IMR-90 (cell line): ENCODE measurements at regions not wholly inside any gene's neighbourhood (a gene's known extent, or its start where the extent isn't known, plus 50 kb on each side); places are given as distances from the start of the nearest gene placed in this dataset.

Source experiments
- ATAC-seq: fragments of 200-7000 bp; cut with Tn5 transposase; 2 replicates; pipeline ENCODE4 v1.9.1; 2020; ENCODE audit warnings: low read depth, mild to moderate bottlenecking, moderate library complexity
- BruUV-seq: library from RNA; stranded (reverse); fragments of 400-500 nt; replicated peaks from 2 replicates; lab custom pipeline; 2021; lab: Mats Ljungman, UMichigan
- CTCF ChIA-PET: fragments of 300-600 bp; formaldehyde crosslinking; extraction: SDS; loops from one replicate; lab custom pipeline; 2021; ENCODE audit warnings: antibody characterized with exemption; lab: Yijun Ruan, JAX
- POLR2A ChIA-PET: fragments of 300-600 bp; sonication (Branson Sonifier 250); formaldehyde crosslinking; loops from one replicate; lab custom pipeline; 2022; ENCODE audit warnings: antibody characterized with exemption; ENCODE audit not compliant: unreplicated experiment; lab: Charles Lee
- DNase-seq: peaks from one replicate; pipeline ENCODE4 v3.0.0; 2013
- H2AFZ ChIP-seq: replicated peaks from 2 replicates; pipeline ENCODE3; 2013; ENCODE audit warnings: low read length, mild to moderate bottlenecking; ENCODE audit not compliant: poor library complexity
- H2AK5ac ChIP-seq: 2 replicates; pipeline ENCODE4 v1.6.1; 2013; ENCODE audit warnings: low read depth, low read length, inconsistent platforms
- H2AK9ac ChIP-seq: replicated peaks from 2 replicates; pipeline ENCODE3; 2013; ENCODE audit warnings: mild to moderate bottlenecking, low read depth, low read length, moderate library complexity; ENCODE audit not compliant: poor library complexity
- H2BK120ac ChIP-seq: 2 replicates; pipeline ENCODE4 v1.6.1; 2013; ENCODE audit warnings: low read depth, low read length, inconsistent platforms
- H2BK15ac ChIP-seq: 3 replicates; pipeline ENCODE4 v1.6.1; 2013; ENCODE audit warnings: low read depth, low read length, inconsistent platforms
- H2BK20ac ChIP-seq: 2 replicates; pipeline ENCODE4 v1.6.1; 2013; ENCODE audit warnings: low read depth, mild to moderate bottlenecking, inconsistent platforms, low read length, moderate library complexity
- H2BK5ac ChIP-seq: 2 replicates; pipeline ENCODE4 v1.6.1; 2013; ENCODE audit warnings: mild to moderate bottlenecking, low read depth, low read length, inconsistent platforms; ENCODE audit not compliant: poor library complexity, severe bottlenecking
- H3K14ac ChIP-seq: replicated peaks from 2 replicates; pipeline ENCODE4 v1.6.1; 2013; ENCODE audit warnings: low read depth, low read length, inconsistent platforms
- H3K18ac ChIP-seq: 2 replicates; pipeline ENCODE4 v1.6.1; 2013; ENCODE audit warnings: low read depth, low read length, control low read depth
- H3K23ac ChIP-seq: 2 replicates; pipeline ENCODE4 v1.6.1; 2013; ENCODE audit warnings: low read depth, low read length, inconsistent platforms
- H3K27ac ChIP-seq: 2 replicates; pipeline ENCODE4 v1.5.1; 2013; ENCODE audit warnings: mild to moderate bottlenecking, control low read depth, low read length; ENCODE audit not compliant: insufficient read depth
- H3K27me3 ChIP-seq: 2 replicates; pipeline ENCODE4 v1.6.1; 2013; ENCODE audit warnings: low read length; ENCODE audit not compliant: control insufficient read depth, insufficient read depth
- H3K36me3 ChIP-seq: 2 replicates; pipeline ENCODE4 v1.6.1; 2013; ENCODE audit warnings: low read length, mixed read lengths; ENCODE audit not compliant: control insufficient read depth, insufficient read depth
- H3K4ac ChIP-seq: 2 replicates; pipeline ENCODE4 v1.6.1; 2013; ENCODE audit warnings: low read depth, low read length, inconsistent platforms
- H3K4me1 ChIP-seq: 2 replicates; pipeline ENCODE4 v1.6.1; 2013; ENCODE audit warnings: low read length, mixed read lengths; ENCODE audit not compliant: control insufficient read depth, insufficient read depth
- H3K4me2 ChIP-seq: 2 replicates; pipeline ENCODE4 v1.6.1; 2013; ENCODE audit warnings: low read depth, mild to moderate bottlenecking, control low read depth, low read length, moderate library complexity
- H3K4me3 ChIP-seq: 2 replicates; pipeline ENCODE4 v1.5.1; 2013; ENCODE audit warnings: low read depth, mild to moderate bottlenecking, control low read depth, low read length, moderate library complexity; ENCODE audit not compliant: insufficient read depth
- H3K56ac ChIP-seq: 2 replicates; pipeline ENCODE4 v1.6.1; 2013; ENCODE audit warnings: low read length, inconsistent platforms; ENCODE audit not compliant: insufficient read depth; ENCODE audit errors: extremely low read depth
- H3K79me1 ChIP-seq, 2 experiments: 2 replicates each; pipeline ENCODE4 v1.6.1; 2013; ENCODE audit warnings: low read length in 2 of 2, inconsistent platforms in 1 of 2, low read depth in 1 of 2
- H3K9ac ChIP-seq: 2 replicates; pipeline ENCODE4 v1.6.1; 2013; ENCODE audit warnings: low read depth, low read length, control low read depth
- H3K9me1 ChIP-seq: 2 replicates; pipeline ENCODE4 v1.6.1; 2013; ENCODE audit warnings: low read length, inconsistent platforms; ENCODE audit not compliant: insufficient read depth
- H3K9me3 ChIP-seq: 2 replicates; pipeline ENCODE4 v1.6.1; 2013; ENCODE audit warnings: low read length; ENCODE audit not compliant: control insufficient read depth, insufficient read depth
- H4K20me1 ChIP-seq: 2 replicates; pipeline ENCODE4 v1.6.1; 2013; ENCODE audit warnings: low read length, inconsistent platforms; ENCODE audit not compliant: insufficient read depth
- H4K5ac ChIP-seq: 2 replicates; pipeline ENCODE4 v1.6.1; 2013; ENCODE audit warnings: mild to moderate bottlenecking, low read depth, low read length, control low read depth
- H4K8ac ChIP-seq, 2 experiments: 2 replicates each; pipeline ENCODE4 v1.6.1; 2013; ENCODE audit warnings: low read depth in 2 of 2, low read length in 2 of 2, control low read depth in 1 of 2, inconsistent platforms in 1 of 2
- H4K91ac ChIP-seq: 2 replicates; pipeline ENCODE4 v1.6.1; 2013; ENCODE audit warnings: low read depth, low read length, inconsistent platforms; ENCODE audit not compliant: insufficient read depth
- BHLHE40 ChIP-seq: fragments of 150-350 bp; IDR thresholded peaks from 2 replicates; pipeline ENCODE4 v1.6.1; 2016; ENCODE audit warnings: mild to moderate bottlenecking, low read depth, low read length
- CEBPB ChIP-seq: IDR thresholded peaks from 2 replicates; pipeline ENCODE4 v1.6.1; 2012; ENCODE audit warnings: low read depth, low read length, improper control_type of control experiment
- FOS ChIP-seq: fragments of 150-350 bp; IDR thresholded peaks from 2 replicates; pipeline ENCODE4 v1.6.1; 2016; ENCODE audit warnings: low read depth, low read length
- MAFK ChIP-seq: IDR thresholded peaks from 2 replicates; pipeline ENCODE4 v1.6.1; 2012; ENCODE audit warnings: low read depth, low read length, improper control_type of control experiment
- MAZ ChIP-seq: IDR thresholded peaks from 2 replicates; pipeline ENCODE4 v1.6.1; 2012; ENCODE audit warnings: low read depth, mild to moderate bottlenecking, low read length, improper control_type of control experiment, moderate library complexity, borderline replicate concordance
- NFE2L2 ChIP-seq: fragments of 150-350 bp; IDR thresholded peaks from 2 replicates; pipeline ENCODE4 v1.6.1; 2016; ENCODE audit warnings: low read depth, mild to moderate bottlenecking, low read length
- POLR2A ChIP-seq: IDR thresholded peaks from 2 replicates; pipeline ENCODE4 v1.6.1; 2012; ENCODE audit warnings: mild to moderate bottlenecking, low read depth, low read length
- RAD21 ChIP-seq: IDR thresholded peaks from 2 replicates; pipeline ENCODE4 v1.6.1; 2012; ENCODE audit warnings: low read length, improper control_type of control experiment
- RCOR1 ChIP-seq: IDR thresholded peaks from 2 replicates; pipeline ENCODE4 v1.6.1; 2012; ENCODE audit warnings: mild to moderate bottlenecking, low read length, improper control_type of control experiment; ENCODE audit not compliant: insufficient replicate concordance
- RFX5 ChIP-seq: IDR thresholded peaks from 2 replicates; pipeline ENCODE4 v1.8.0; 2012; ENCODE audit warnings: low read depth, mild to moderate bottlenecking, low read length, moderate library complexity
- SMC3 ChIP-seq: fragments of 150-350 bp; IDR thresholded peaks from 2 replicates; pipeline ENCODE4 v1.6.1; 2016; ENCODE audit warnings: low read depth, mild to moderate bottlenecking, antibody characterized with exemption, low read length, moderate library complexity
- dilution Hi-C: fragments of 300-500 bp; cut with HindIII; formaldehyde crosslinking; loops from one replicate; pipeline ENCODE4 v1.14.3; 2018; ENCODE audit warnings: low sequenced_read_pairs; ENCODE audit not compliant: unreplicated experiment
- in situ Hi-C: fragments of 300-500 bp; cut with MboI; formaldehyde crosslinking; loops from 3 replicates; pipeline ENCODE4 v1.14.3; 2019; ENCODE audit warnings: low sequenced_read_pairs, inconsistent platforms, mixed read lengths
- intact Hi-C: fragments of 100-400 bp; cut with micrococcal nuclease; formaldehyde crosslinking; loops from 2 replicates; pipeline ENCODE4 v1.10.0; 2022
- TF ChIP-seq, protein P1 (sequence below): conservative IDR thresholded peaks from 2 replicates; pipeline ENCODE4 v1.5.1; 2012; ENCODE audit warnings: mild to moderate bottlenecking, low read depth, low read length, improper control_type of control experiment
- TF ChIP-seq, protein P2 (sequence below): fragments of 150-350 bp; IDR thresholded peaks from 2 replicates; pipeline ENCODE4 v1.6.1; 2017; ENCODE audit warnings: mild to moderate bottlenecking, antibody characterized with exemption, low read length, low read depth
- TF ChIP-seq, protein P3 (sequence below): fragments of 150-350 bp; IDR thresholded peaks from 2 replicates; pipeline ENCODE4 v1.6.1; 2016; ENCODE audit warnings: low read depth, mild to moderate bottlenecking, low read length, moderate library complexity, borderline replicate concordance

DNA sequence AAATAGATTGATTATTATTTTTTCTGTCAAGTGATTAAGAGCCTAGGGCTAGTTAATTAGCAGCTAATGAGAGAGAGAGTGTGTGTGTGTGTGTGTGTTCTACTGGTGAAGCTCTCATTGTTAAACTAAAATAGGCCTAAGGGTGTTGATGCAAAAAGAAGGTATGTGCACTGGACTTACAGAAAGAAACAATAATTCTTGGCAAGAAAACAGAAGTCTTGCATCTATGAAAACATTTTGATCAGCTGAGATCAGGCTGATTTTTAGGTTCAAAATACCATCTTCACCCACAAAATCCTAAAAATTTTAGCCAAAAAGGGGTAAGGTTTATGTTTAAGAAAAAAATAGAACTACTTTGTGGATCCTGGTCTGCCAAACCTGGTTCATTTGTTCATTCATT, 106.5 kb downstream of the POSTN start:
- H3K36me3 ChIP-seq = no peaks in the 10 kb centered on the region
- H2BK15ac ChIP-seq = peak overlapping the region; percentile 17; the same call in 1 of the 3 replicates
- H4K8ac ChIP-seq = 0 out of 4 replicates have a peak overlapping the region, but pooled peaks of 1 of the 2 experiments have one; percentile 19
- DNase-seq (peak; percentile 26), ATAC-seq (no peak)
- H3K27ac ChIP-seq = no peak overlapping the region
- no peak overlapping the region for H3K18ac ChIP-seq
- ChIA-PET POLR2A (no interaction called here), CTCF (no interaction called here)
- H3K4me1 ChIP-seq = peaks cover 2% of the 10 kb centered on the region; the same call in 1 of the 2 replicates
- no peak overlapping the region for H3K9ac ChIP-seq
- H3K9me1 ChIP-seq = peaks cover 5% of the 10 kb centered on the region
- H2BK120ac ChIP-seq = no peak overlapping the region; the same call in 1 of the 2 replicates
- no peak overlapping the region for H4K5ac ChIP-seq
- H3K4me2 ChIP-seq = no peak overlapping the region
- H4K91ac ChIP-seq = no peak overlapping the region
- no peak overlapping the region for H3K4me3 ChIP-seq
- BruUV-seq = no TSS peak
- no peaks in the 10 kb centered on the region for H3K9me3 ChIP-seq
- peak overlapping the region; percentile 1; the same call in 1 of the 2 replicates for H3K4ac ChIP-seq
- TF ChIP-seq MAZ (no peak), RAD21 (no peak), MAFK (no peak), POLR2A (no peak), BHLHE40 (no peak), NFE2L2 (no peak), FOS (no peak), CEBPB (no peak), RCOR1 (no peak), RFX5 (no peak), SMC3 (no peak)
- TF ChIP-seq, protein P1, sequence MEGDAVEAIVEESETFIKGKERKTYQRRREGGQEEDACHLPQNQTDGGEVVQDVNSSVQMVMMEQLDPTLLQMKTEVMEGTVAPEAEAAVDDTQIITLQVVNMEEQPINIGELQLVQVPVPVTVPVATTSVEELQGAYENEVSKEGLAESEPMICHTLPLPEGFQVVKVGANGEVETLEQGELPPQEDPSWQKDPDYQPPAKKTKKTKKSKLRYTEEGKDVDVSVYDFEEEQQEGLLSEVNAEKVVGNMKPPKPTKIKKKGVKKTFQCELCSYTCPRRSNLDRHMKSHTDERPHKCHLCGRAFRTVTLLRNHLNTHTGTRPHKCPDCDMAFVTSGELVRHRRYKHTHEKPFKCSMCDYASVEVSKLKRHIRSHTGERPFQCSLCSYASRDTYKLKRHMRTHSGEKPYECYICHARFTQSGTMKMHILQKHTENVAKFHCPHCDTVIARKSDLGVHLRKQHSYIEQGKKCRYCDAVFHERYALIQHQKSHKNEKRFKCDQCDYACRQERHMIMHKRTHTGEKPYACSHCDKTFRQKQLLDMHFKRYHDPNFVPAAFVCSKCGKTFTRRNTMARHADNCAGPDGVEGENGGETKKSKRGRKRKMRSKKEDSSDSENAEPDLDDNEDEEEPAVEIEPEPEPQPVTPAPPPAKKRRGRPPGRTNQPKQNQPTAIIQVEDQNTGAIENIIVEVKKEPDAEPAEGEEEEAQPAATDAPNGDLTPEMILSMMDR = no peak
- TF ChIP-seq, protein P2, sequence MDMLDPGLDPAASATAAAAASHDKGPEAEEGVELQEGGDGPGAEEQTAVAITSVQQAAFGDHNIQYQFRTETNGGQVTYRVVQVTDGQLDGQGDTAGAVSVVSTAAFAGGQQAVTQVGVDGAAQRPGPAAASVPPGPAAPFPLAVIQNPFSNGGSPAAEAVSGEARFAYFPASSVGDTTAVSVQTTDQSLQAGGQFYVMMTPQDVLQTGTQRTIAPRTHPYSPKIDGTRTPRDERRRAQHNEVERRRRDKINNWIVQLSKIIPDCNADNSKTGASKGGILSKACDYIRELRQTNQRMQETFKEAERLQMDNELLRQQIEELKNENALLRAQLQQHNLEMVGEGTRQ = no peak
- TF ChIP-seq, protein P3, sequence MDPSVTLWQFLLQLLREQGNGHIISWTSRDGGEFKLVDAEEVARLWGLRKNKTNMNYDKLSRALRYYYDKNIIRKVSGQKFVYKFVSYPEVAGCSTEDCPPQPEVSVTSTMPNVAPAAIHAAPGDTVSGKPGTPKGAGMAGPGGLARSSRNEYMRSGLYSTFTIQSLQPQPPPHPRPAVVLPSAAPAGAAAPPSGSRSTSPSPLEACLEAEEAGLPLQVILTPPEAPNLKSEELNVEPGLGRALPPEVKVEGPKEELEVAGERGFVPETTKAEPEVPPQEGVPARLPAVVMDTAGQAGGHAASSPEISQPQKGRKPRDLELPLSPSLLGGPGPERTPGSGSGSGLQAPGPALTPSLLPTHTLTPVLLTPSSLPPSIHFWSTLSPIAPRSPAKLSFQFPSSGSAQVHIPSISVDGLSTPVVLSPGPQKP = no peak
- H2AFZ ChIP-seq = no peak overlapping the region
- H4K20me1 ChIP-seq = no peaks in the 10 kb centered on the region
- in situ Hi-C loops (no loop called here), intact Hi-C loops (no loop called here), dilution Hi-C loops (no loop called here)
- no peak overlapping the region for H3K56ac ChIP-seq
- peak overlapping the region; percentile 50 for H2BK5ac ChIP-seq
- no peak overlapping the region for H2AK5ac ChIP-seq
- H2BK20ac ChIP-seq = peak overlapping the region; percentile 61; the same call in 1 of the 2 replicates
- no peaks in the 10 kb centered on the region for H3K79me1 ChIP-seq
- H3K23ac ChIP-seq = no peak overlapping the region
- no peak overlapping the region for H2AK9ac ChIP-seq
- no peaks in the 10 kb centered on the region for H3K27me3 ChIP-seq
- peak overlapping the region; percentile 50; the same call in 1 of the 2 replicates for H3K14ac ChIP-seq
